Neural cell (in vitro differentiated cells): ENCODE measurements at regions not wholly inside any gene's neighbourhood (a gene's known extent, or its start where the extent isn't known, plus 50 kb on each side); places are given as distances from the start of the nearest gene placed in this dataset.

Experiments used
- H2AFZ ChIP-seq: fragments of 200-600, 300-800 bp; sonication (generic), shearing (Covaris generic); 2 replicates; pipeline ENCODE4 v1.6.0; 2014; ENCODE audit warnings: low read depth, mild to moderate bottlenecking, antibody characterized with exemption, low read length, moderate library complexity
- H3F3A ChIP-seq: fragments of 200-600 bp; shearing (Covaris generic); 2 replicates; pipeline ENCODE4 v1.6.1; 2016; ENCODE audit warnings: mild to moderate bottlenecking, moderate library complexity, mixed read lengths, antibody characterized with exemption, low read length; ENCODE audit not compliant: insufficient read depth, poor library complexity, severe bottlenecking
- H3K27ac ChIP-seq: fragments of 200-600, 300-800 bp; sonication (generic), shearing (Covaris generic); 2 replicates; pipeline ENCODE4 v1.5.1; 2014; ENCODE audit warnings: mild to moderate bottlenecking, low read length, moderate library complexity
- H3K27me3 ChIP-seq: fragments of 300-800, 200-600 bp; sonication (generic), shearing (Covaris generic); 2 replicates; pipeline ENCODE4 v1.6.0; 2014; ENCODE audit warnings: mild to moderate bottlenecking, low read depth, low read length, moderate library complexity; ENCODE audit not compliant: insufficient read depth
- H3K36me3 ChIP-seq: fragments of 300-800, 200-600 bp; sonication (generic), shearing (Covaris generic); 2 replicates; pipeline ENCODE4 v1.5.1; 2014; ENCODE audit warnings: mild to moderate bottlenecking, antibody characterized with exemption, low read length, moderate library complexity; ENCODE audit not compliant: insufficient read depth
- H3K4me2 ChIP-seq: fragments of 300-800, 200-600 bp; sonication (generic), shearing (Covaris generic); 2 replicates; pipeline ENCODE4 v1.6.0; 2014; ENCODE audit warnings: mild to moderate bottlenecking, low read length
- H3K4me3 ChIP-seq: fragments of 300-800, 200-600 bp; sonication (generic), shearing (Covaris generic); 2 replicates; pipeline ENCODE4 v1.5.1; 2014; ENCODE audit warnings: mild to moderate bottlenecking, low read length, moderate library complexity
- H3K79me2 ChIP-seq: fragments of 200-600 bp; shearing (Covaris generic); replicated peaks from 2 replicates; pipeline ENCODE4 v1.6.0; 2014; ENCODE audit warnings: mild to moderate bottlenecking, low read length, moderate library complexity; ENCODE audit not compliant: insufficient read depth
- H3K9ac ChIP-seq: fragments of 300-800, 200-600 bp; sonication (generic), shearing (Covaris generic); 2 replicates; pipeline ENCODE4 v1.6.1; 2016; ENCODE audit warnings: mild to moderate bottlenecking, low read length, mixed read lengths
- H3K9me2 ChIP-seq: fragments of 200-600 bp; shearing (Covaris generic); 2 replicates; pipeline ENCODE4 v1.6.1; 2016; ENCODE audit warnings: mild to moderate bottlenecking, low read length, mixed read lengths; ENCODE audit not compliant: insufficient read depth
- H3K9me3 ChIP-seq: fragments of 200-600, 300-800 bp; sonication (generic), shearing (Covaris generic); 2 replicates; pipeline ENCODE4 v1.6.1; 2016; ENCODE audit warnings: mild to moderate bottlenecking, mixed run types, low read length, moderate library complexity, mixed read lengths
- H4K20me1 ChIP-seq: fragments of 200-600 bp; shearing (Covaris generic); 2 replicates; pipeline ENCODE4 v1.6.1; 2016; ENCODE audit warnings: mild to moderate bottlenecking, mixed run types; ENCODE audit not compliant: insufficient read depth
- CTCF ChIP-seq: fragments of 450-650 bp; IDR thresholded peaks from 2 replicates; pipeline ENCODE4 v1.5.1; 2014; ENCODE audit warnings: antibody characterized with exemption, mild to moderate bottlenecking, moderate library complexity; ENCODE audit not compliant: poor library complexity, severe bottlenecking
- EP300 ChIP-seq: fragments of 450-650 bp; conservative IDR thresholded peaks from 2 replicates; pipeline ENCODE4 v1.6.1; 2014; ENCODE audit warnings: antibody characterized with exemption, mild to moderate bottlenecking, moderate library complexity; ENCODE audit not compliant: poor library complexity, severe bottlenecking
- EZH2 ChIP-seq: fragments of 200-600, 300-800 bp; shearing (Covaris generic), sonication (generic); IDR thresholded peaks from 2 replicates; pipeline ENCODE4 v1.6.1; 2014; ENCODE audit warnings: antibody characterized with exemption, low read length, borderline replicate concordance, mild to moderate bottlenecking; ENCODE audit not compliant: insufficient read depth, poor library complexity, severe bottlenecking
- MXI1 ChIP-seq: fragments of 450-650 bp; conservative IDR thresholded peaks from 2 replicates; pipeline ENCODE4 v1.6.1; 2014; ENCODE audit warnings: antibody characterized with exemption, mild to moderate bottlenecking; ENCODE audit not compliant: poor library complexity, severe bottlenecking
- POLR2AphosphoS5 ChIP-seq: IDR thresholded peaks from 2 replicates; pipeline ENCODE4 v1.6.1; 2012
- RAD21 ChIP-seq: fragments of 450-650 bp; conservative IDR thresholded peaks from 2 replicates; pipeline ENCODE4 v1.6.1; 2014; ENCODE audit warnings: antibody characterized with exemption, mild to moderate bottlenecking, moderate library complexity
- REST ChIP-seq: IDR thresholded peaks from 2 replicates; pipeline ENCODE4 v1.6.1; 2012; ENCODE audit warnings: borderline replicate concordance
- SMC3 ChIP-seq: fragments of 450-650 bp; conservative IDR thresholded peaks from 2 replicates; pipeline ENCODE4 v1.6.1; 2014; ENCODE audit warnings: antibody characterized with exemption, mild to moderate bottlenecking, moderate library complexity; ENCODE audit not compliant: poor library complexity
- TAF1 ChIP-seq: IDR thresholded peaks from 2 replicates; pipeline ENCODE4 v1.6.1; 2012; ENCODE audit warnings: low read depth

GRCh38 chr1:19591482-19592091, 52.5 kb upstream of the NBL1 start:
- H3K9ac ChIP-seq, result no peak overlapping the region
- TF ChIP-seq EZH2, result no peak
- H3K79me2 ChIP-seq, result no peaks in the 10 kb centered on the region
- H4K20me1 ChIP-seq, result no peaks in the 10 kb centered on the region
- H2AFZ ChIP-seq, result no peak overlapping the region
- H3K4me2 ChIP-seq, result no peak overlapping the region
- H3K9me3 ChIP-seq, result no peaks in the 10 kb centered on the region
- peaks cover 6% of the 10 kb centered on the region for H3F3A ChIP-seq
- H3K27me3 ChIP-seq, result no peaks in the 10 kb centered on the region
- no peak overlapping the region for H3K27ac ChIP-seq
- H3K4me3 ChIP-seq, result no peak overlapping the region
- H3K9me2 ChIP-seq, result no peaks in the 10 kb centered on the region
- no peaks in the 10 kb centered on the region for H3K36me3 ChIP-seq

- Histone ChIP-seq H3K79me2 (no peaks in the 10 kb centered on the region), H3K9me3 (no peaks in the 10 kb centered on the region), H3K36me3 (no peaks in the 10 kb centered on the region), H3K27me3 (no peaks in the 10 kb centered on the region), H2AFZ (no peak overlapping the region), H3K4me2 (no peak overlapping the region), H4K20me1 (no peaks in the 10 kb centered on the region), H3K9me2 (no peaks in the 10 kb centered on the region), H3K27ac (no peak overlapping the region), H3K9ac (no peak overlapping the region), H3K4me3 (no peak overlapping the region), H3F3A (no peaks in the 10 kb centered on the region)
- TF ChIP-seq TAF1 (no peak), POLR2AphosphoS5 (no peak), RAD21 (no peak), MXI1 (no peak), REST (no peak), SMC3 (no peak), EP300 (no peak), CTCF (no peak), EZH2 (no peak)
Observed at GRCh38 chr1:19585507-19585906, 58.6 kb upstream of the NBL1 start.
